CD4-positive, alpha-beta T cell treated with Interleukin-15 for 4 hours (primary cell): ENCODE measurements at regions not wholly inside any gene's neighbourhood (a gene's known extent, or its start where the extent isn't known, plus 50 kb on each side); places are given as distances from the start of the nearest gene placed in this dataset.
"Not testable (repeated sequence)": the region's sequence is repeated elsewhere in the genome, so short reads cannot be mapped to it uniquely, and the experiment has no call there.

Source experiments
- DNase-seq: peaks from one replicate; pipeline ENCODE4 v3.0.0-alpha.2; 2020; ENCODE audit warnings: low spot score

- DNase-seq, result no peak
Measured at GRCh38 chr4:100034023-100034664, 84.1 kb upstream of the H2AZ1 start.

- no peak for DNase-seq
Measured at GRCh38 chr4:100026066-100026465, 76.0 kb upstream of the H2AZ1 start.

GRCh38 chr4:100023800-100024199, 73.7 kb upstream of the H2AZ1 start:
- DNase-seq, result no peak

GRCh38 chr4:100022792-100023222, 72.7 kb upstream of the H2AZ1 start:
- no peak for DNase-seq

- DNase-seq, result no peak
Measured at GRCh38 chr4:100019821-100020220, 69.7 kb upstream of the H2AZ1 start.

GRCh38 chr4:100017637-100018310, 67.7 kb upstream of the H2AZ1 start:
- no peak for DNase-seq

GRCh38 chr4:100016191-100016590, 66.1 kb upstream of the H2AZ1 start:
- no peak for DNase-seq

GRCh38 chr4:100014616-100015015, 64.5 kb upstream of the H2AZ1 start:
- DNase-seq, result no peak

- DNase-seq, result no peak
Measured at GRCh38 chr4:100009490-100009889, 59.4 kb upstream of the H2AZ1 start.

GRCh38 chr4:100008048-100008447, 58.0 kb upstream of the H2AZ1 start:
- no peak for DNase-seq

- DNase-seq, result not testable (repeated sequence)
Measured at GRCh38 chr4:100006161-100006560, 56.1 kb upstream of the H2AZ1 start.
